GM12872 (cell line): ENCODE measurements at regions not wholly inside any gene's neighbourhood (a gene's known extent, or its start where the extent isn't known, plus 50 kb on each side); places are given as distances from the start of the nearest gene placed in this dataset.

Experiments used
- CTCF ChIP-seq: IDR thresholded peaks from 3 replicates; pipeline ENCODE4 v1.5.1; 2011; ENCODE audit warnings: low read depth, mild to moderate bottlenecking, low read length, moderate library complexity; ENCODE audit not compliant: insufficient read depth

GRCh38 chr12:69112616-69113015 is 126.8 kb upstream of the CPSF6 start:
- no peak for TF ChIP-seq CTCF

DNA sequence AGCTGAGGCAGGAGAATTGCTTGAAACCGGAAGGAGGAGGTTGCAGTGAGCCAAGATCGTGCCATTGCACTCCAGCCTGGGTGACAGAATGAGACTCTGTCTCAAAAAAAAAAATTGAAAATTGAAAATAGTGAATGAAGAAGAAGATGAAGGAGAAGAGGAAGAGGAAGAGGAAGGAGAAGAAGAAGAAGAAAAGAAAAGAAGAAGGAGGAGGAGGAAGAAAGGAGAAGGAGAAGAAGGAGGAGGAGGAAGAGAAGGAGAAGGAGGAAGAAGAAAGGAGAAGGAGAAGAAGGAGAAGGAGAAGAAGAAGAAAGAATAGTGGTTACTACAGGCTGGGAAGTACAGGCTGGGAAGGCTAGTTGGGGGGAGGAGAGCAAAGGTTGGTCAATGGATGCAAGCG is 124.3 kb upstream of the CPSF6 start:
- no peak for TF ChIP-seq CTCF

DNA sequence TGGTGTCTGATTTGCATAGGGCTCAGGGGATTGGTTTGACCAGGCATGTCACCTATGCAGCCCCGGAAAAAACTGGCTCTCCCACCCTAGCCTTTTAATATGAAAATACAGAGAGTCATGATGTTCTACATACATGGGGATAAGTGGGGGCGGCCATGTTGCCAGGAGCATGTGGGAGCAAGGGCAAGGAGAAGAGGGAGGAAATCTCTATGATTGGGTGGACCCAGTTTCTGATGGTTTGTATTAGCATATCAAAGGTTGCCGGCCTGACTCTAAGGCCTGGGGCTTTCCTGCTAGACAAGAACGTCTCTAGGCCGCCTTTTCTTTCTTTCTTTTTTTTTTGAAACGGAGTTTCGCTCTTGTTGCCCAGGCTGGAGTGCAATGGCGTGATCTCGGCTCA is 123.4 kb upstream of the CPSF6 start:
- no peak for TF ChIP-seq CTCF

GRCh38 chr12:69117566-69118266 is 121.7 kb upstream of the CPSF6 start:
- no peak for TF ChIP-seq CTCF

DNA sequence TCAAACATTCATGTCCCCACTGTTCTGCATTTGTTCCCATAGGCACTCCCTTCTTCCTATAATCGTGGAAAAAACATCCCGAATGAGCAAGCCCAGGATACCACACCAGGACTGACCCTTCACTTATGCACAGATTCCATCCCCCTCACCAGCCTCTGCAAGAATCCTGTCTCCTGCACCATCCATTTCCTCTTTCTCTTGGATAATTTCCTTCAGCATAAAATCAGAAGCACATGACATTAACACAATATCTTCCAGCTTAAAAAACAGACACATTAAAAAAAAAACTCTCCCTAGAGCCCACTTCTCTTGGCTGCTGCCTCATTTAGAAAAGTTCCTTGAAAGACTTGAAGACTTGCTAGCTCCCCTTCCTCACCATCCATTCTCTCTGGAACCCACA is 120.9 kb upstream of the CPSF6 start:
- no peak for TF ChIP-seq CTCF

GRCh38 chr12:69119770-69120169 is 119.6 kb upstream of the CPSF6 start:
- no peak for TF ChIP-seq CTCF

- TF ChIP-seq CTCF: no peak
Observed at GRCh38 chr12:69120354-69120753, 119.0 kb upstream of the CPSF6 start.
